Effector memory CD8-positive, alpha-beta T cell (primary cell): ENCODE measurements at regions not wholly inside any gene's neighbourhood (a gene's known extent, or its start where the extent isn't known, plus 50 kb on each side); places are given as distances from the start of the nearest gene placed in this dataset.
"Not testable (repeated sequence)": the region's sequence is repeated elsewhere in the genome, so short reads cannot be mapped to it uniquely, and the experiment has no call there.

Experiments used
- ATAC-seq: fragments of 150-1000 bp; cut with Tn5 transposase; replicated peaks from 2 replicates; pipeline ENCODE4 v1.10.0; 2021; ENCODE audit warnings: mild to moderate bottlenecking, moderate library complexity
- DNase-seq, 3 experiments: peaks; one replicate each; pipeline ENCODE4 v3.0.0; 2021
- H3K27ac Mint-ChIP-seq, 2 donors: one replicate each; pipeline ENCODE4 v1.8.0; 2022; ENCODE audit warnings: mild to moderate bottlenecking in 2 of 2, mixed read lengths in 2 of 2, moderate library complexity in 2 of 2
- H3K27me3 Mint-ChIP-seq, 2 donors: one replicate each; pipeline ENCODE4 v1.8.0; 2022; ENCODE audit warnings: mixed read lengths in 2 of 2
- H3K36me3 Mint-ChIP-seq: one replicate; pipeline ENCODE4 v1.8.0; 2022; ENCODE audit warnings: mild to moderate bottlenecking, moderate library complexity, mixed read lengths; ENCODE audit not compliant: insufficient read depth
- H3K4me1 Mint-ChIP-seq, 2 donors: one replicate each; pipeline ENCODE4 v1.8.0; 2022; ENCODE audit warnings: low read depth in 2 of 2, mixed read lengths in 2 of 2
- H3K4me3 Mint-ChIP-seq, 2 donors: one replicate each; pipeline ENCODE4 v1.8.0; 2022; ENCODE audit warnings: mild to moderate bottlenecking in 2 of 2, mixed read lengths in 2 of 2, moderate library complexity in 2 of 2
- H3K9me3 Mint-ChIP-seq, 2 donors: one replicate each; pipeline ENCODE4 v1.8.0; 2022; ENCODE audit warnings: mixed read lengths in 2 of 2

DNA sequence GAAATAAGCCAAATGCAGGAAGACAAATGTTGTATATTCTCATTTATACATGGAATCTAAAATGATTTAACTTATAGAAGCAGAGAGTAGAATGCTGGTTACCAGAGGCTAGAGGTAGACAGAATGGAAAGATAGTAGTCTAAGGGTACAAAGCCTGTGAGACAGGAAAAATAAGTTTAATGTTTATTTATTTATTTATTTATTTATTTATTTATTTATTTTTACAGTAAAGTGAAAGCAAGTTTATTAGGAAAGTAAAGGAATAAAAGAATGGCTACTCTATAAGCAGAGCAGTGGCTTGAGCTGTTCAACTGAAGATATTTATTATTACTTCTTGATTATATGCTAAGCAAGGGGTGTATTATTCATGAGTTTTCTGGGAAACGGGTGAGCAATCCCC, 203.2 kb downstream of the LAS1L start:
- H3K4me1 Mint-ChIP-seq = no peaks in the 10 kb centered on the region
- H3K27me3 Mint-ChIP-seq = no peaks in the 10 kb centered on the region
- no peak overlapping the region for H3K27ac Mint-ChIP-seq
- peaks cover 0 to 7% of the 10 kb centered on the region in 2 donors for H3K9me3 Mint-ChIP-seq
- ATAC-seq (no peak), DNase-seq (no peak)
- H3K4me3 Mint-ChIP-seq = no peak overlapping the region
- no peaks in the 10 kb centered on the region for H3K36me3 Mint-ChIP-seq

DNA sequence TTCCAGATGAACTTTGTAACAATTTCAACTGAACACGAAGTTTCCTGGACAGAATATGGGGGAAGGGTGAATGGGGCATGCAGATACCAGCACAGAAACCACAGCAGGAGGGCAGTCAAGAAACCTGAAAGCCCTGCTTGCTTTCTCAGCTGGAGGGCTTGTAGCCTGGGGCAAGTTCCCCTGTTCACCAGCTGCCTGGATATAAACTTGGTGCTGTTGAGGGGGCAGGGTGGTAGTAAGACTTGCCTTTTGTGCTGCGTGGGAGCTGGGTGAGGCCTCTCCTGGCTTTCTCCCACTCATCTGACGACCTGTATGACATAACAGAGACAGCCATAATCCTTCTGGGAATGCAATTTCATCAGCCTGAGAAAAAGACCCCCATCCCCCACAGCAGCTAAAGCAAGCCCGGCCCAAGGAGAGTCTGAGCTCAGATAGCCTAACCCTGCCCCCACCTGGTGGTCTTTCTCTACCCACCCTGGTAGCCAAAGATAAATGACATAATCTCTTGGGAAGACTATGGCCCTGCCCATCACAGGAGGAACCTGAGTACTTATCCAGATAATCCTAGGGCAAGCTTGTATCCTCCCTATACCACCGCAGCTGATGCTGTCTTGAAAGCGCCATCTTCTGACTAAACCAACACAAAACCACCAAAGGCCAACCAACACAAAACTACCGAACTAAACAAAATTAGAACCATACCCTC, 234.3 kb downstream of the LAS1L start:
- Mint-ChIP-seq H3K36me3 (no peaks in the 10 kb centered on the region), H3K4me1 (no peaks in the 10 kb centered on the region), H3K27ac (no peak overlapping the region), H3K9me3 (peaks cover 1 to 12% of the 10 kb centered on the region in 2 donors), H3K4me3 (no peak overlapping the region), H3K27me3 (no peaks in the 10 kb centered on the region)
- DNase-seq = no peak
- ATAC-seq = no peak

DNA sequence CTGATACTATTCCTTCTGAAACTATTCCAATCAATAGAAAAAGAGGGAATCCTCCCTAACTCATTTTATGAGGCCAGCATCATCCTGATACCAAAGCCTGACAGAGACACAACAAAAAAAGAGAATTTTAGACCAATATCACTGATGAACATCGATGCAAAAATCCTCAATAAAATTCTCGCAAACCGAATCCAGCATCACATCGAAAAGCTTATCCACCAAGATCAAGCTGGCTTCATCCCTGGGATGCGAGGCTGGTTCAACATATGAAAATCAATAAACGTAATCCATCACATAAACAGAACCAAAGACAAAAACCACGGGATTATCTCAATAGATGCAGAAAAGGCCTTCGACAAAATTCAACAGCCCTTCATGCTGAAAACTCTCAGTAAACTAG, 251.7 kb downstream of the LAS1L start:
- H3K9me3 Mint-ChIP-seq, H3K27me3 Mint-ChIP-seq, H3K36me3 Mint-ChIP-seq, H3K4me1 Mint-ChIP-seq, H3K4me3 Mint-ChIP-seq, ATAC-seq, DNase-seq, H3K27ac Mint-ChIP-seq: not testable (repeated sequence)

DNA sequence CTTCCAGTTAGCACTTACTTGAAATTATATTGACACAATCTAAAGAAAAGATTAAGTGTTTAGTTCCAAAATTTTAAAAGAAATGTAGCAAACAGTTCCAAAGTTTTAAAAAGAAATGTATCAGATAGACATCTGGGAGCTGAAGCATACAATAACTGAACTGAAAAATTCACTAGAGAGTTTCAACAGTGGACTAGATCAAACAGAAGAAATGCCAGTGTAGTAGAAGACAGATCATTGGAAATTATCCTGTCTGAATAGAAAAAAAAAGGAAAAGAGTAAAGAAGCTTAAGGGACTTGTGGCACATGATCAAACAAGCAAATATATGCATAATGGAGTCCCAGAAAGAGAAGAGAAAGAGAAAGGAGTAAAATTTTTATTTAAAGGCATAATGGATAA, 261.4 kb downstream of the LAS1L start:
- peaks cover 4% of the 10 kb centered on the region for H3K36me3 Mint-ChIP-seq
- no peak overlapping the region for H3K27ac Mint-ChIP-seq
- no peak for DNase-seq
- no peaks in the 10 kb centered on the region for H3K4me1 Mint-ChIP-seq
- ATAC-seq = no peak
- no peak overlapping the region for H3K4me3 Mint-ChIP-seq
- H3K9me3 Mint-ChIP-seq = peaks cover 0 to 4% of the 10 kb centered on the region in 2 donors
- no peaks in the 10 kb centered on the region for H3K27me3 Mint-ChIP-seq

DNA sequence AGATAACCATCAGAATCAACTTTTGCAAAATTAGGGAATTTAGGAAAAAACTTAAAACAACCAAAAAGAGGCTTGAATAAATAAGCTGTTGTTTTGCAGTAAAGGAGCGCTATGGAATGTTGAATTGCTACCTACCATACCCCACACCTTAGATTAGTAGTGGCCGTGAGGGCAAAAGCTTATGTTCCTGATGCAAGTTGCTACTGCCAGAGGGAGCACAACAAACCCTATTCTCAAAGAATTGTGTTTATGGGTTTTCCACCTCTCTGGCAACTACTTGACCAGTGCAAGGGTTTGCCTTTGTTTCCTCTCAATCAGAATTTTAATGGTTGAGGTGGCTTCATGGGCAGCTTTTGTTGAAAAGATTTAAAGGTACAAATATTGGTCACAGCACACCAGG, 268.1 kb downstream of the LAS1L start:
- Mint-ChIP-seq H3K27ac (no peak overlapping the region), H3K36me3 (no peaks in the 10 kb centered on the region), H3K4me1 (no peaks in the 10 kb centered on the region), H3K27me3 (no peaks in the 10 kb centered on the region), H3K4me3 (no peak overlapping the region), H3K9me3 (no peaks in the 10 kb centered on the region)
- ATAC-seq (no peak), DNase-seq (no peak)

DNA sequence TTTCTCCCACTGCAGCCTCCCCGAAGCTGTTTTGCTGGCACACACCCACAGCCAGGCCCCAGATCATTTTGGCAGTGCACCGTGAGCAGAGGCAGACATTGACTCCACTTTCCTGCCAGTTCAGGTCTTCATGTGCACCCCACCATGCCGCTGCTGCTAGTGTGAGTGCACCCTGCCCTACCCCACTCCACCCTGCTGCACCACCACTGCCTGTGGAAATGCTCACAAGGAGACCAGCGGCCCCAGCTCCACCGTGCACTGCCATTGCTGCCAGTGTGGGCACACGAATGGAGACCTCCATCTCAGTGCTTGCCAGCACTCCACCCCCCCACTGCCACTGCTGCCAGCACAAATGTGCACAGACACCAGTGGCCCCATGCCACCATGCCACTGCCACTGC, 277.6 kb upstream of the ZC4H2 start:
- no peak for DNase-seq
- no peaks in the 10 kb centered on the region for H3K36me3 Mint-ChIP-seq
- no peaks in the 10 kb centered on the region for H3K27me3 Mint-ChIP-seq
- no peak overlapping the region for H3K4me3 Mint-ChIP-seq
- H3K4me1 Mint-ChIP-seq = no peaks in the 10 kb centered on the region
- peaks cover 0 to 9% of the 10 kb centered on the region in 2 donors for H3K9me3 Mint-ChIP-seq
- no peak overlapping the region for H3K27ac Mint-ChIP-seq
- no peak for ATAC-seq

DNA sequence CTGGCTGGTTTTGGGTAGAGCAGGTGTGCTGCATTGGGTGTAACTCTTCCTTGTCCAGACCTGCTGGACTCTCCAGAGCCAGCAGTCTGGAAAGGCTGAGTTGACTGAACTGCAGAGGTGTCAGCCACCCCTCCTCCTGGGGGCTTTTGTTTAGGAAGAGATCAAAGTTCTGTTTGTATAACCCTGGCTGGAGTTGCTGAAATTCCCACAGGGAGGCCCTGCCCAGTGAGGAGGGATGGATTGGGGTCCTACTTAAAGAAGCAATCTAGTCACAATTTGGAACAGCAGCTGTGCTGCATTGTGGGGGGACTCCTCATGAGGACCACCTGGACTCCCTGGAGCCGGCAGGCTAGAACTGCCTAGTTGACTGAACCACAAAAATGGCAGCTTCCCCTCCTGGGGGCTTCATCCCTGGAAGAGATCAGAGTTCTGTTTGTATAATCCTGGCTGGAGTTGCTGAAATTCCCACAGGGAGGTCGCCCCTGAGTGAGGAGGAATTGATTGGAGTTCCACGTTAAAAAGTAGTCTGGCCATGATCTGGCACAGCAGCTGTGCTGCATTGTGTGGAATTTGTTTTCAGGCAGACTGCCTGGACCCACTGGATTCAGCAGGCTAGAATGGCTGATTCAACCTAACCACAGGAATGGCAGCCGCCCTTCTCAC, 264.9 kb upstream of the ZC4H2 start:
- Mint-ChIP-seq H3K4me3 (no peak overlapping the region), H3K27ac (no peak overlapping the region), H3K27me3 (no peaks in the 10 kb centered on the region), H3K9me3 (peaks cover 7 to 10% of the 10 kb centered on the region in 2 donors), H3K4me1 (no peaks in the 10 kb centered on the region), H3K36me3 (no peaks in the 10 kb centered on the region)
- no peak for DNase-seq
- ATAC-seq = no peak

DNA sequence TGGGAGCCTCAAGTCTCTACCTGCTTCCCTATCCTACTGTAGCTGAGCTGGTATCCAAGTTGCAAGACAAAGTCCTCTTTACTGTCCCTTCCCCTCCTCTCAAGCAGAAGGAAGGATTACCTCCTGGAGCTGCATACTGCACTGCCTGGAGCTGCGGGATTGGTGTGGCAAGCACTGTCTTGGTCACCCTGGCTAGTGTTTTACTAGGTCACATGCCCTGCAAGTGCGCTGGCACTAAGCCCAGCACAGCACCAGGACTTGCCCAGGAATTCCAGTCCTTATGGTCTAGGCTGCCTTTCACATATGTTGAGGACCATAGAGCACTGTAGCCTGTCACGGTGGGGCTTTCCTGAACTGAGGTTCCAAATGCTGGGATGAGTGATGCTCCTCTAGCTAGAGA, 227.3 kb upstream of the ZC4H2 start:
- H3K9me3 Mint-ChIP-seq = peaks cover 0 to 2% of the 10 kb centered on the region in 2 donors
- no peaks in the 10 kb centered on the region for H3K4me1 Mint-ChIP-seq
- ATAC-seq = no peak
- no peaks in the 10 kb centered on the region for H3K27me3 Mint-ChIP-seq
- peaks cover 2% of the 10 kb centered on the region for H3K36me3 Mint-ChIP-seq
- H3K4me3 Mint-ChIP-seq = no peak overlapping the region
- H3K27ac Mint-ChIP-seq = no peak overlapping the region
- no peak for DNase-seq

DNA sequence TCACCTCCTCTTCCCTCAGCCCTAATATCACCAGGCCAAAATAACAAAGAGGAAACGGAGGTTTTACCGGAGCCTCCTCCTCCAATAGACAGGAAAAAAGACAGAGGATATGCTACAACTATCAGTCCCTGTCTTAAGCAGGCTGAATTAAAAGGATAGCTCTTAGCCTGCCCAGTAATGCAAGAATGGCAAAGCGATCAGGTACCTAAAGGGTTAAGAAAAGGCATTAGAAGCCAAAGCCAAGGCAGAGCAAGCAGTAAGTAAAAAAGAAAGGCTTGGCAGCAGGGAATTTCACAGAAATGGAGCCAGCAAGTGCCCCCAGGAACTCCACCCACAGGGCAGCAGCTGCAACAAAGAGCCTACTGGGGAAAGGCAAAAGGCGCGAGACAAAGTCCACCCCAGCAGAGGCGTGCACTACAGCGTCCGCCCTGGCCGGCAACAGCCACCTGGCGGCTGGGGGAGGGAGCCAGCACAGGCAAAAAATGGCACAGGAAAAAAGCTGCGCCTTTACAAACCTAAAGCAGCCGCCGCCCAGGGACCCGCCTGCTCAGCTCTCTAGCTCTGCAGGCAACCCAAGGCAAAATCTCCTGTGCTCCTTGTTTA, 220.6 kb upstream of the ZC4H2 start:
- Mint-ChIP-seq H3K9me3 (peaks cover 0 to 2% of the 10 kb centered on the region in 2 donors), H3K4me1 (no peaks in the 10 kb centered on the region), H3K27me3 (no peaks in the 10 kb centered on the region), H3K27ac (no peak overlapping the region), H3K36me3 (no peaks in the 10 kb centered on the region), H3K4me3 (no peak overlapping the region)
- DNase-seq = no peak
- no peak for ATAC-seq

DNA sequence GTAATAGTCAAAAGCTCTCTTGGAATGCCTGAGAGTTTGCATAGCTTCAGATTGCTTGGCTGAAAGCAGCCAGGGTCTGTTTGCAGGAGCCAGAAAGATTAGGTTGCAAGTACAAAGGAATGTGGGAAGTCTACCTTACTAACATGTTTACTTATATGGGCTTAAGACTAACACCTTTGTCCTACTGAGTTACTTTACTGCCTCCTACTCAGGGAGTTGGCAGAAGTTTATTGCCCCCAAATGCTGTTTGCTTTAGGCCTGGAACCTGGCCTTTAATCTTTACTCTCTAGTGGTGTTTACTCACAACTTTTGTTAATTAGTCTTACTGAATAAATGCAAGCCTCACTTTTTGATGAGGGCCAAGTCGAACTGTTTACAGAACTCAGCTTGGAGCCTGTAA, 219.4 kb upstream of the ZC4H2 start:
- H3K36me3 Mint-ChIP-seq = no peaks in the 10 kb centered on the region
- ATAC-seq (no peak), DNase-seq (no peak)
- H3K27ac Mint-ChIP-seq = no peak overlapping the region
- no peaks in the 10 kb centered on the region for H3K9me3 Mint-ChIP-seq
- no peaks in the 10 kb centered on the region for H3K4me1 Mint-ChIP-seq
- H3K27me3 Mint-ChIP-seq = no peaks in the 10 kb centered on the region
- H3K4me3 Mint-ChIP-seq = no peak overlapping the region

DNA sequence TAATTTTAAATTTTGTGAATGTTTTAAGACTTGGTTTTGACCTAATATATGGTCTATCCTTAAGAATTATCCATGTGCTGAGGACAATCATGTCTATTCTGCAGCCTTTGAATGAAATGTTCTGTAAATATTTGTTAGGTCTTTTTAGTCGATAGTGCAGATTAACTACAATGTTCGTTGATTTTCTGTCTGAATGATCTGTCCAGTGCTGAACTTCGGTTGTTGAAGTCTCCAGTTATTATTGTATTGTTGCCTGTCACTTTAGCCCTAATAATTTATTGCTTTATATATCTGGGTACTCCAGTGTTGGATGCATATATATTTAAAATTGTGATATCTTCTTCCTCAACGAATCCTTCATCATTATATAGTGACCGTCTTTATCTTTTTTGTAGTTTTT, 218.3 kb upstream of the ZC4H2 start:
- Mint-ChIP-seq H3K27ac (no peak overlapping the region), H3K4me1 (no peaks in the 10 kb centered on the region), H3K4me3 (no peak overlapping the region), H3K9me3 (no peaks in the 10 kb centered on the region), H3K27me3 (no peaks in the 10 kb centered on the region), H3K36me3 (no peaks in the 10 kb centered on the region)
- DNase-seq (no peak), ATAC-seq (no peak)

DNA sequence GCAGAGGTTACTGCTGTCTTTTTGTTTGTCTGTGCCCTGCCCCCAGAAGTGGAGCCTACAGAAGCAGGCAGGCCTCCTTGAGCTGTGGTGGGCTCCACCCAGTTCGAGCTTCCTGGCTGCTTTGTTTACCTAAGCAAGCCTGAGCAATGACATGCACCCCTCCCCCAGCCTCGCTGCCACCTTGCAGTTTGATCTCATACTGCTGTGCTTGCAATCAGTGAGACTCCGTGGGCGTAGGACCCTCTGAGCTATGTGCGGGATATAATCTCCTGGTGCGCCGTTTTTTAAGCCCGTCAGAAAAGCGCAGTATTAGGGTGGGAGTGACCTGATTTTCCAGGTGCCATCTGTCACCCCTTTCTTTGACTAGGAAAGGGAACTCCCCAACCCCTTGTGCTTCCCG, 187.1 kb upstream of the ZC4H2 start:
- H3K27ac Mint-ChIP-seq, H3K27me3 Mint-ChIP-seq, H3K36me3 Mint-ChIP-seq, H3K4me3 Mint-ChIP-seq, DNase-seq, H3K9me3 Mint-ChIP-seq, ATAC-seq, H3K4me1 Mint-ChIP-seq: not testable (repeated sequence)

DNA sequence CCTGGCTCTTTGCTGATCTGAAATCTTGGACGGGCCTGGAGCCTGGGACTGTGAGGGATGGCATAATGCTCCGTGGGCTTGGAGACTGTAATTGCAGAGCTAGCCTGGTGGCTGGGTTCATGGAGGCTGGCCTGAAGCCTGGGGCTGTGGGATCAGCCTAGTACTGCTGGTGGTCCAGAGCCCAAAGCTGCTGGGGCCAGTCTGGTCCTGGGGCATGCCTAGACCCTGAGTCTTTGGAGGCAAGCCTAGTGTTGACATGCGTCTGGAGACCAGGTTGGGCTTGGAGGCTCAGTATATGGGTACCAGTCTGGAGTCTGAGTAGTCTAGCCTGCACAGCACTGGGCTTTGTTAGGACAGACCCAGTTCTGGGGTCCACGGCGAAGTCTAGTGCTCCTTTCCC, 172.0 kb upstream of the ZC4H2 start:
- no peaks in the 10 kb centered on the region for H3K27me3 Mint-ChIP-seq
- H3K36me3 Mint-ChIP-seq = no peaks in the 10 kb centered on the region
- no peak overlapping the region for H3K27ac Mint-ChIP-seq
- no peaks in the 10 kb centered on the region for H3K4me1 Mint-ChIP-seq
- no peak for ATAC-seq
- H3K4me3 Mint-ChIP-seq = no peak overlapping the region
- DNase-seq = no peak
- peaks cover 4 to 8% of the 10 kb centered on the region in 2 donors for H3K9me3 Mint-ChIP-seq

DNA sequence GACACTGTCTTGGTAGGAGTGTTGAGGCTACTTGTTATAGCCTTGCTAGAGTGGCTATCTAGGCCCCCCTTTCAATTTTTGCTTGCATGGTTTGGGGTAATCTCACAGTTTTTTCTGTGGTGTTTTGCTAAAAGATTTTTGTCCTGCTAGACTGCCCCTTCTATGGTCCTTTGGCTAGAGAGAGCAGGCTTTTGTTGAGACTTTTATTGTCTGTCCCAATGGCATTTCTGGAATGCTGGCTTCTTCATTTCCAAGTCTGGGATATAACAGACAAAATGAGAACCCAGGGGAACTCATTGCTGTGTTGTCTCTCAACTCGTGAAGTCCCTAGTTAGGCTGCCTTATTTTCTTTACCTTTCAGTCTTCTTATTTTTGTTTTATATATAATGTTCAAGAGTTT, 160.2 kb upstream of the ZC4H2 start:
- H3K4me1 Mint-ChIP-seq = peaks cover 0 to 6% of the 10 kb centered on the region in 2 donors
- ATAC-seq = no peak
- H3K27ac Mint-ChIP-seq = no peak overlapping the region
- peaks cover 15 to 38% of the 10 kb centered on the region in 2 donors for H3K9me3 Mint-ChIP-seq
- H3K27me3 Mint-ChIP-seq = no peaks in the 10 kb centered on the region
- H3K36me3 Mint-ChIP-seq = no peaks in the 10 kb centered on the region
- no peak overlapping the region for H3K4me3 Mint-ChIP-seq
- no peak for DNase-seq
